GM23248 (cell line): ENCODE measurements at regions not wholly inside any gene's neighbourhood (a gene's known extent, or its start where the extent isn't known, plus 50 kb on each side); places are given as distances from the start of the nearest gene placed in this dataset.

Source experiments
- EZH2 ChIP-seq: fragments of 200-600 bp; sonication (generic); IDR thresholded peaks from 2 replicates; pipeline ENCODE4 v1.6.1; 2018; ENCODE audit warnings: antibody characterized with exemption, mild to moderate bottlenecking; ENCODE audit not compliant: insufficient read depth, poor library complexity, severe bottlenecking
- EZH2phosphoT487 ChIP-seq: fragments of 200-600 bp; sonication (generic); IDR thresholded peaks from 2 replicates; pipeline ENCODE4 v1.6.1; 2018; ENCODE audit warnings: antibody characterized with exemption, moderate library complexity, mild to moderate bottlenecking, low read depth; ENCODE audit not compliant: insufficient read depth

DNA sequence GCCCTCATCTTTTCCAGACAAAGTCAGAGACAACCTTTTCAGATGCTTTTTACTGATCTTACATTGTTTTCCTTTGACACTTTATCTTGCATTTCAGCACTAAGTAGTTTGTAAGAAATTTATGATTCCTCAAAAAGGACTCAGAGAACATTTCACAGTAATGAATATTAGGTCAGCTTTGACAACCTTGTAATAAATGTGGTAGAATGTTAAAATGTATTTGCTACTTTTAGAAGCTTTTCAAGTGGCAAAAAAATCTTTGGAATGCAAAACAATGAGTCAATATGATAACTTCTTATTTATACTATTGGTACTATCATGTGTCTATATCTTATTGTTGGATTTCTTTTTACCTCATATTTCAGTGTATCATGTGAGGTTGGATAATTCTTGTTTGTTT is 146.2 kb upstream of the FAT4 start:
- TF ChIP-seq EZH2phosphoT487 (no peak), EZH2 (no peak)
